DMS 273 (cell line): ENCODE measurements at regions not wholly inside any gene's neighbourhood (a gene's known extent, or its start where the extent isn't known, plus 50 kb on each side); places are given as distances from the start of the nearest gene placed in this dataset.

Experiments used
- DNase-seq: peaks from one replicate; lab custom pipeline; 2025; ENCODE audit not compliant: unreplicated experiment; lab: John Stamatoyannopoulos, UW

DNA sequence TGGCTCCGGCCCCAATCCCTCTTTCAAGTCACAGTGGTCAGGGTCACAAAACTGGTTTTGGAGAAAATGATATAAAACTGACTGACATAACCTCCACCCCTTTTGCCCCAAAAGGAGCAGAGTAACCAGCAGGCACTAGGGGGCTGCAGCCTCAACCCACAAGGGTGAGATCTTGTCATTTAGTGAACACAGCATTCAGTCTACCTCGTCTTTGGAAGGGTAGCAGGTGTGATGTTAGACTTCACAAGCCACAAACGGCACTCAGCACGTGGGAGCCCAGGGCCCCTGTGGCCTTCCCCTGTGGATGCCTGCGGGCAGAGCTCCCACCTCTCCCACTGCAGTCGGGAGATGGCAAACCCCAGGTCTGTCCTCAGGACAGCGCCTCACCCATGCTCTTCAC, 372.1 kb upstream of the MYT1L start:
- DNase-seq: no peak

DNA sequence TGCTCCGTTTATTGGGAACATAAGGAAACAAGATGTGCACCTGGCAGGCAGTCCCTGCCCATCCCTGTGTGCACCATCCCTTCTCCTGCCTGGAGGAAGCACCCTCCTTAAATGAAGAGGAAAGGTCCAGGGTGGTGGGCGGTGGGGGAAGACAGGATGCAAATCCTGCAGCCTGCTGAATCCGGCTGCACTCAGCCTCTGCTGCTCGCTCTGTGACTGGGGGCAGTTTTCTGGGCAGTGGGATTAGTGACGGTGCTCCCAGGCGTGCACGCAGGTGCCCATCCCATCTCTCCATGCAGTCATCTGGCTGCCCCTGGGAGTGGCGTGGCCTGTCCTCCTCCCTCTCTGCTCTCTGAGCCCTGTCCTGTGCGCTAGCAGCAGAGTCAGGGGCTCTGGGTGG, 371.3 kb upstream of the MYT1L start:
- no peak for DNase-seq

DNA sequence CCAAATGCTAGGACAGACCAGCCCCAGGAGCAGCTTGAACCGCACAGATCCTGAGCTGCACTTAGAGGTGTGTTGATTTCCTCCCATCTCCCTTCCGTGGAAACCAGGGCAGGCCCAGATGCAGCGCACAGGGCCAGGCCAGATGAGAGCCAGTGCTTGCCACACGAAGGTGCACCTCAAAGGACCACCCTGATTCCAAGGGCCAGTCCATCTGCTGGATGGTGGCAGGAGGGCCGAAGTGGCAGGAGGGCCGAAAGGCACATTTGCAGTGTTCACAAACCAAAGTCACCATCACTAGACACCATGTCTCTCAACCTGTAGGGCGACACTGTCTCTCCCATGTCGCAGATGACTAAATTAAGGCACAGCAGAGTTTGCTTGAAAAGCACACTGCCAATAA, 370.7 kb upstream of the MYT1L start:
- no peak for DNase-seq

DNA sequence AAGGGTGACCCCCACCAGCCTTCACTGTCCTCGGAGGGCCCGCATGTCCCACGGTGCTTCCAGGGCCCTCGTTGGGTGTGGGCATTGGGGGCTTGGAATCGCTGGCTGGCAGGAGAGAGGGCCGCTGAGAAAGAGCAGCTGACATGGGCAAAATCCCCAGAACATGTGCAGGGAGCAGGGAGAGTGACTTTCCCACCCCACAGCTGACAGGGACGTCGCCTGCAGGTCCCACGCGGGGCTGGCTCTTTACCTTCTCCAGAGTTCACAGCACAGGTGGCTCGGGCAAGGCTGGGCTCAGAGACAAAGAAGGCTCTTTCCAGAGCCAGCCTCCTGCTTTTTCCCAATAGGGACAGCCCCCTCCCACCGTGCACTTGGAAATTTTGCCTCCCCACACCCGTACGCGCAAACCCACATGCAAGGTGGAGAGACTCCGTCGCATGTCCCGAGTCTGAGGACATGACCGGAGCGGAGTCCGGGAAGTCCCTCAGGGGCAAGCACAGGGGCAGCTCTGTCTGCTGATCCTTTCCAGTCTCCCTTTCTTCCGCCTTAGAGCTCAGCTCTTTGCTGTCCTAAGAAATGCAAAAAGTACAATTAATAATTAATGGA, 370.2 kb upstream of the MYT1L start:
- DNase-seq: no peak

DNA sequence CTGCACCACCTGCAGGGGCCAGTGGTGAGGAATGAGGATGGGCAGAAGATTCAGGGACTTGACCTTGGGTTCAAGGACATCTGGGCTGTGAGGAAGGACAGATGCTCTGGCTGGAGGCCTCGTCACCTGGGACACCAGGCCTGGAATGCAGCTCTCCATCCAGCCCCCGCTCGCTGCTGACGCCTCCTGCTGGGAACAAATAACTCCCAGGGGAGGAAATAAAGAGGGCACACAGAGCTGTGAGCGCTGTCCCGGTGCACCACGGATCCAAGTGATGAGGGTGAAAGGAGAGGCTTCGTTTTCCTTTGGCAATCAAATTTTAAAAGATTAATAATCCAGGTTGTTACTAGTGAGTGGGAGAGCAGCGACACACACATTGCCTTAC, 368.0 kb upstream of the MYT1L start:
- no peak for DNase-seq

DNA sequence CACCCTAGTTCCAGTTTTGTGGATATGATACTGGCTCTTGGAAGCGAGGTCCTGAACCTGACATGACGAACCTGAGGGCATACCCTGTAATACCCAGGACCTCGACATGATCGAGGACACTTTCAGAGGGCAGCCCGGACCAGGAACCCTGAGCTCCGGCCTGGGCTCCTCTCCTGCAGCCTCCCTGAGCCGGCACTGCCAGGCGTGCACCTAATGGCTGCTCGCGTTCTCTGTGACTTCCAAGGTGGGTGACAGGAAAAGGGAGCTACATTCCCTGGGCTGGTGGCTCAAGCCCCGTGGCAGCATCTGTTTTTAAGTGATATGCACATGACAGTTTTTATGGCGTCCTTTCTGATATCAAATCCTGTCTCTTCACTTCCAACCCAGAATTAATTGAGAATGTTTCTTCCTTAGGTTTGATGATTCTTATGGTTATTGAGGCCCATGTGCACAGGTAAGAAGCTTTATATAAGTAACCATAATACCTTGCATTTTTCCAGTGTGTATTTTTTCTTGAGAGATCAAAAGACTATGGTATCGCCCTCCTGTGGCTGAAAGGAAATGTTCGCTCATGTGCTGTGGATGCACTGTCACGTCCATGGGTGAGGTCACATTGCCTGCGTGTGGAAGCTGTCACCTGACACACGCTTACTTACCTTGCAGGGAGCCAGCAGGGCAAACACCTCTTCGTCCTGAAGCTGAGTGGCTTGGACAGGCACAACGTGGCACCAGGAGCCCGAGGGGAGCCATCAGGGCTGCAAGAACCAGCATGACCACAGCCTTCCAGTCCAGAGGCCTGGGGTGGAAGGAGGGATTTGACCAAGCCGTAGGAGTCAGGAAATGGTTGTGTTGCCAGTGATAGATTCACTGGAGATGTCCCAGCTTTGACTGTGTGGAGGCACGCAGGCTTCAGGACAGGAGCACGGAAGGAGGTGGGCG, 367.4 kb upstream of the MYT1L start:
- DNase-seq: peak; percentile 65

DNA sequence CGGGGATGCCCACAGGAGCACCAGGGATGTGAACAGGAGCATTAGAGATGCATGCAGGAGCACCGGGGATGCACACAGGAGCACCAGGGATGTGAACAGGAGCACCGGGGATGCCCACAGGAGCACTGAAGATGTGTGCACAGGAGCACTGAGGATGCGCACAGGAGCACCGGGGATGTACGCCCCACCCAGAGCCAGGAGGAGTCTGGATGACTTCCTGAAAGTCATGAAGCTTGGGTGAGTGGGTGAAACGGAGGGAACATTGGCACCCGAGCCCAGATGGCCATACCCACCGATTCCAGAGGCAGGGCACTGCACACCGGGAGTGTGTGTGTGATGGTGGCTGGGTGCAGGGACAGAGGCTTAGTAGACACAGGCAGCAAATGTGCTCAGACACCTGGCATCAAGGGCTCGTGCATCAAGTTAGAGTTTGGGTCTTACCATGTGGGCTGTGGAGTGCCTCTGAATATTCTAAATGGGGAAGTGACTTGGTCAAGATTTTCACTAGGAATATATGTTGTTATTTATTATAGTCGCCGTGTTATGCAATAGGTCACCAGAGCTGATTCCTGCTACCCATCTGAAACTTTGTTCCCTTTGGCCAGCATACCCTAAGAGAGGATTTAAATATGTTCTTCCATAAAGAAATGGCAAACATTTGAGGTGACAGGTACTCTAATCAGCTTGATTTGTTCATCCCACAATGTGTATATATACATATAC, 365.8 kb upstream of the MYT1L start:
- no peak for DNase-seq

DNA sequence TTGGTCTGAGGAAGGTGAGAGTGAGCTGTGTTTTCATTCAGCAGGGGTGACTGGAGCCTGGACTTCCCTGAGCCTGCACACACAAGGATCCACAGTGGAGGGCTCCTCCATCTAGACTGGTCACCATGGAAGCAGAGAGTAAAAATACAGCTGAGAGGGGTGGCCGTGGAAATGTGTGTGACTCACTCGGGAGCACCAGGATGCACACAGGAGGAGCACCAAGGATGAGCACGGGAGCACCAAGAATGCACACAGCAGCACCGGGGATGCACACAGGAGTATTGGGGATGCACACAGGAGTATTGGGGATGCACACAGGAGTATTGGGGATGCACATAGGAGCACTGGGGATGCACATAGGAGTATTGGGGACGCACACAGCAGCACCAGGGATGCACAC, 365.2 kb upstream of the MYT1L start:
- DNase-seq: no peak

DNA sequence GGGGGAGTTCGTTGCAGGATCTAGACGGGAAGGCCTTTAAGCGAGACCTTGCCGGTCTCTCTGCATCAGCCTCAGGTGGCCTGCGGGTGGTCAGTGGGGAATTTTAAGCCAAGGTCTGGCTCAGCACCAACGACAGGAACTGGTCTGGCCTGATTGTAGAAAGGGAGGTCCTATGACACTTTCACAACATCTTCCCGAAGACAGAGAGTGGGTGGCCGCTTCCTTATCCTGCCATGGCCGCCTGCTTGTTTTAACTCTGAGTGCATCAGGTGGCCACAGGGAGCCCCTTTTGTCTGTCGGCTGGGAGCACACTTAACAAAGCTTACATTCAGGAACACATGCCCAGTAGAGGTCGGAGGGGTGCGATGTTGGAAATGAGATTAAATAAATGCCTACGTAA, 363.7 kb upstream of the MYT1L start:
- DNase-seq: no peak

DNA sequence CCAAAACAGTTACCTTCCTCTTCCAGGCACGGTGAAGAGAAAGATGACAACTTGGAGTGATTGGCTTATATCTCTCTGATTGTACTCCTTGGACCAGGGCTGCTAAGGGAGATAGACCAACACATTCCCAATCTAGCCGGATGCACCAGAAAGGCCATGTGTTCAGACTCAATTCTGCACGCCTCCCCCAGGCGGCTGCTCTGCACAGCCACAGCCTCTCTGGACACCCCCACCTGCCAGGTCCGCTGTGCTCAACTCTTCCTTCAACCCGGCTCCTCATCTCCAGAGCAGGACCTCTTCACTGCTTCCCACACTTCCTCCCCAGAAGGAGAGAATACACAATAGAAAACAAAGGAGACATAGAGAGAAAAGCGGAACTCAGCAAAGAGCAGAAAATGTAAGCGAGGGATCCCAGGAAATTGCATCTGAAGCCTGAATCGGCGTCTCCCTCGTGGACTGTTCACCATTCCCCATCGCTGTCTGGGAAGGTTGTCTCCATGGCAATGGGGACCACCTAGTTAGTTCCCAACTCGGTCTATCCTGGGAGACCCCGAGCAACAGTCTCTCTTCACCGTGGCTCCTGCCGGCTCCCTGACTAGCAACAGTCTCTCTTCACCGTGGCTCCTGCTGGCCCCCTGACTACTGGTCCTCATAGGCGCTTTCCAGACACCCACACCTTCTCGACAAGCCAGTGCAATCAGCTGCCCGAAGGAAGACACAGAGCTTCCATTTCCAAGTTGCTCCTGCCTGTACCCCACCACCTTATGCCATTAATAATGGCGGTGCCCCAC, 361.7 kb upstream of the MYT1L start:
- DNase-seq: no peak

DNA sequence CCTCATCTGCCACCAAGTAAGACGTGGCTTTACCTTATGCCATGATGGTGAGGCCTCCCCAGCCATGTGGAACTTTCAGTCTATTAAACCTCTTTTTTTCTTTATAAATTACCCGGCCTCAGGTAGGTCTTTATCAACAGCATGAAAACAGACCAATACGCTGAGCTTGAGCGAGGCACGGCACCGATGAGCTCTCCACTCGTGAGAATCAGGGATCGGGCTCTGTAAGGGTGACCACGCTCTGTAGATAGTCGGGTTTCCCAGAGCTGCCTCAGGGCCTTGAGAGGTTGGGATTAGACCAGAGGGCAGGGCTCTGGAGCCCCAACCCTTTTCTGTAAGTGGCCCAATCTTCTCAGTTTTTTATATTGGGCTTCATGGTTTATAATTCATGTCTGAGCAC, 360.3 kb upstream of the MYT1L start:
- no peak for DNase-seq

DNA sequence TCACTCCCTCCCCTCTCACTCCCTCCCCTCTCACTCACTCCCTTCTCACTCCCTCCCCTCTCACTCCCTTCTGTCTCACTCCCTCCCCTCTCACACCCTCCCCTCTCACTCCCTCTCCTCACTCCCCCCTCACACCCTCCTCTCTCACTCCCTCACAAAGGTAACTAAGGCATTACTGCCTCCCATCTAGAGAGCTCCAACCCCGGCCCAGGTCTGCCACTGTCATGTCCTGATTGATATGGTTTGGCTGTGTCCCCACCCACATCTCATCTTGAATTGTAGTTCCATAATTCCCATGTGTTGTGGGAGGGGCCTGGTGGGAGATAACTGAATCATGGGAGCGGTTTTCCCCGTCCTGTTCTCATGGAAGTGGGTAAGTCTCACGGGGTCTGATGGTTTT, 359.9 kb upstream of the MYT1L start:
- DNase-seq: no peak

DNA sequence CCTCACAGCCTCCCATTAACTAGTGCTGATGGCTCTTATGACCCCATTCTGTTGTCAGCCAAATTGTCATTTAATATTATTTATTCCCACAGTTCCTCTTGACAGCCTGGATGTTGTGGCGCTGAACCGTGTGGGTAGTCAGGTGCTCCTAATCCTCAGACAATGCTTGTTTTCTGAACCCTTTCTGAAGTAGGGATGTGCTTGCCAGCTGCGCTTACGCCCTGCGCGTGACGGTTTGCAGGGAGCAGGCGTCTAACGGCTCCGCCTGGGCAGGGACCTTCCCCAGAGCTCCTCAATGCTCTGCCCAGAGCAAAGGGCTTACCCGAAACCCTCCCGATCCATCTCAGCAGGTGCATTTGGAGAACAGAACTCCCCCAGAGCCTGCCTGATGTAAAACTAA, 358.2 kb upstream of the MYT1L start:
- DNase-seq: no peak

DNA sequence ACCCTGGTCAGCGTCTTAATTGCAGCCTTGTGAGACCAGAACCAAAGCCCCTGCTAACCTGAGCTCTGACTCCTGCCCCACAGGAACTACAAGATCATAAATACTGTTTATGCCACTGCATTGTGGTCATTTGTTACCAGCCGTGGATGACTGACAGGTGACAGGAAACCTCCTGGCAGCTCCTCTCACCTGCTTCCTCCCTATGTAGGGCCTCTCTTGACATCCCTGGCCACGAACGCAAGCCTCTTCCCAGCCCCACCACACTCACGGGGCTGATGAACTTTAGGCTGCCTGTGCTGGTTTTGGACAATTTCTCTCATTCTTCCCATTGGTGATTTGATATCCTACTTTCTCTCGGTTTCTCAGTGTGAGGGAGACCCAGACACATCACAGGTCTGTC, 357.2 kb upstream of the MYT1L start:
- no peak for DNase-seq

DNA sequence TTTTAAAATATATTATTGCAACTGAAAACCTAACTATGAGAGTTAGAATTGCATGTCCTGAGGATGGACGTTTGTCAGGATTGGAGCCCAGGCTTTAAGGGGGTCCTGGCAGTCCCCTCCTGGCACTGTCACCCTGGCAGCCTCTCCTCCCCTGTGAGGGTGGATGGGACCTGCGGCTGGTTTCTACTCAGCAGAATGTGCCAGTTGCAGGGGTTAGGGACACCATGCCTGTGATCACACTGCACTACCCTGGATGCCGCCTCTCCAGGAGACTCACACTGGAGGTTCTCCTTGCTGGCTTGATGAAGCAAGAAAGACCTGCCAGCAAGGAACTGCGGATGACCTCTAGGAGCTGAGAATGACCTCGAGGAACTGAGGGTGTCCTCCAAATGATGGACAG, 356.7 kb upstream of the MYT1L start:
- DNase-seq: no peak

DNA sequence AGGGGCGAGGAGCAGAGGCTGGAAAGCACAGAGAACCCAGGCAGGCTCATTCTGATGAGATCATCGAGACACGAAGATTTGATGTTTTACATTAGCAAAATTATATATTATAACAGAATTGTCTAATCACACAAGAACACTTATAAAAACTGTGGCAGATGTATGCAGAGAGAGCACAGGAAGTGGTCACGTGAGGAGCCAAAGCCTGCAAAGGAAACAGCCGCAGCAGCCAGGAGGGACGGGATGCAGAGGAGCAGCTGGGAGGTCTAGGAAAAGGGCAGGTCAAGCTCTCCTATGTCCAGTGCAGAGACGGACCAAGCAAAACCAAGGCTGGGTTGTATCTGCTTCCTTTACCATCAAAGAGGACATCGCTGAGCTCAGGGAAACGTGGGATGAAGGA, 355.1 kb upstream of the MYT1L start:
- DNase-seq: no peak

DNA sequence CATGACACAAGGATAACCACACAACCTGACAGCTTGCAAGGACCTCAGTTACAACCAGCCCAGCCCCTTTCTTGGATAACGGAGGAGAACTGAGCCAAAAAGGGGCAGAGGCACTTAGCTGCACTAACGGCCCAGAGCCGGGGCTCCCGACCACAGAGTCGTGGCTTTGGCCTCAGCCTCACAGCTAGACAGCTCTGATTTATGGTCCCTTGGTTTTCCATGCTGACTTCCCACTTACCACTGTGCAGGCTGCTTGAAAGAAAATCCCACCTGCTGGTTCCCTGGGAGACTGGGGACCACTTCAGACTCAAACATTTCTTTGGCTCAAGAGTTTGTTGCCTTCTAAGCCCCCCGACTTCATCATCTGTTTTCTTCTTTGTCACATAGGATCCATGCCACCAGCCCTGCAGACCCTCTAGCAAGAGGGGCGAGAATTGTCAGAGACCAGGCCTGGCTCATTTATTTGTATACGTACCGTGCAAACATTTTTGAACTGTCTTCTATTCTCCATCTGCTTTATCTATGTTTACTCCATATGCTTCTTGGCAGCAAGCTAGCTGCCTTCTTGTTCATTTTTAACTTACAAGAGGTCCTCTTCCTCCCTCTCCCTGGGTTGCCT, 352.6 kb upstream of the MYT1L start:
- peak; percentile 16 for DNase-seq

DNA sequence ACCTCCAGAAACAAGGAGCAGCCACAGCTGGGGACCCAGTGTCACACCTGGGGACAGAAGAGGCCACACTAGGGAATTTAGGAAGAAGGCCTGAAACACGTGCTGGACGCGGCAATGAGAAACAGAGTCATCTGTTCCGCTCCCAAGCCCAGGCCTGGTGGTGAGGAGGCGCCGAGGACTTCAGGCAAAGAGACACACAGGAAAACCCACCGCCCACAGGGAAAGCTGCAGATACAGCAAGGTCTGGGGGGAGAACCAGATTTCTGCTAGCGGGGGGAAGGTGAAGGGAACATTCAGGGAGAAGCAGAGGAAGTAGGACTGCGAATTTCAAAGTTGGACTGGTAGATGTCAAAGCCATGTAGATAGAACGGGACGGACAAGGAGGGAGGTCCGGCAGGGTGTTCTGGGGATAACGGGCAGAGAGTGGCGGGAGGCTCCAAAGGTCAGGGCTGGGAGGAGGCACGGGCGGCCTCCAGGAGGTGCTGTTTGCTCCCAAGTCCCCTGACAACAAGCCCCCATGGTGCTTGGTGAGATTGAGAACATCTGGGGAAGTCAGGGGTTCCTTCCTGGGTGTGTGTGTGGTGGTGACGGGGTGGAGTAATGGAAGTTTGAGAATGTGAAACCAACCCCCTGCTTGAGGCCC, 351.7 kb upstream of the MYT1L start:
- no peak for DNase-seq

DNA sequence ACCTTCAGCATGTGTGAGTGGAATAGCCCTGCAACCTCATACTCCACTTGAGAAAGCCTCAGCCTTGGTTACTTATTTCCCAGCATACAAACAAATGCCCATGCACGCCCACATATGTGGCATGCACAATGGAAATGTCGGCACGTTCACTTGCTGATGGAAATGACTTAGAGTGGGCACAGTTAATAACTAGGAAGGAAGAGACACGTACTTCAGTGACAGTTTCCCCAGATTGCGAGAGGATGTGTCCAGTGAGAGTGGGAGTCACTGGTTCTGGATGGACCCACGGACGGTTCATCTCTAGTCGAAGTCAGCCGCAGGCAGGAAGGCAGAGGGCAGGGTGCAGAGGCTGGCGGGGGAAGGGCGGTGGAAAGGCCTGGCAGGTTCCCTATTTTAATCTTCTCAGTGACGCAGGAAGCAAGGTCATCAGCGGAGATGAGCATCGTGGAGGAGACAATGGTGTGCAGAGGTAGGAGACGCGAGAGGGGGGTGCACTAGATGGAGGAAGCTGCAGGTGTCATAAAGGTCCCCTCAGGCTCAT, 350.7 kb upstream of the MYT1L start:
- no peak for DNase-seq

DNA sequence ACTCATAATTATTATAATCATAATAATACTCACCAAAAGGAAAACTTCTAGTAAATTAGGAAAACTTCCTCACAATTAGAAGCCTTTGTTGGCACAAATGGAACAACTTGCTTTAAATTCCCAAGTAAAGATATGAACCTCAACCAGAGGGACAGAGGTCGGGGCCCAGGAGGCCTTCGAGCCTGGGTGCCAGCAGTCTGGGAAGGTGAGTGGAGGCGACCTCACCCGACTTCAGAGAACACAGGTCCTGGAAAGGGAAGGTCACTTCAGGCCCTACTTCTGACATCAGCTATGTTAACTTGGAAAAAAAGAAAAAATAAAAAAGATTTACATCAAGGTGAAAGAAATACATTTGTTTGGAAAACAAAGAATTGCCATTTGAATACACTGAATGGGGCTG, 350.0 kb upstream of the MYT1L start:
- DNase-seq: no peak
